ENCODE measurements at regions not wholly inside any gene's neighbourhood (a gene's known extent, or its start where the extent isn't known, plus 50 kb on each side); places are given as distances from the start of the nearest gene placed in this dataset.
"Not testable (repeated sequence)": the region's sequence is repeated elsewhere in the genome, so short reads cannot be mapped to it uniquely, and the experiment has no call there.

GRCh38 chr3:173342679-173343078 is 54.9 kb upstream of the NLGN1 start:
- DNase-seq (ENCODE audit: low read depth) = no peak

GRCh38 chr3:173340626-173341025 is 56.9 kb upstream of the NLGN1 start:
- DNase-seq (ENCODE audit: low read depth) = no peak

- no peak for DNase-seq (ENCODE audit: low read depth)
Observed at GRCh38 chr3:173336261-173336660, 61.3 kb upstream of the NLGN1 start.

GRCh38 chr3:173306110-173306509 is 91.4 kb upstream of the NLGN1 start:
- DNase-seq (ENCODE audit: low read depth) = no peak

GRCh38 chr3:173304182-173304800 is 93.3 kb upstream of the NLGN1 start:
- DNase-seq (ENCODE audit: low read depth) = no peak

- DNase-seq (ENCODE audit: low read depth) = no peak
Observed at GRCh38 chr3:173301647-173302046, 95.9 kb upstream of the NLGN1 start.

- no peak for DNase-seq (ENCODE audit: low read depth)
Observed at GRCh38 chr3:173289072-173289471, 108.5 kb upstream of the NLGN1 start.

GRCh38 chr3:173287361-173287760 is 110.2 kb upstream of the NLGN1 start:
- no peak for DNase-seq (ENCODE audit: low read depth)

- not testable (repeated sequence) for DNase-seq (ENCODE audit: low read depth)
Observed at GRCh38 chr3:173286507-173286906, 111.0 kb upstream of the NLGN1 start.

GRCh38 chr3:173284301-173284700 is 113.2 kb upstream of the NLGN1 start:
- no peak for DNase-seq (ENCODE audit: low read depth)

- DNase-seq (ENCODE audit: low read depth) = no peak
Observed at GRCh38 chr3:173275740-173276139, 121.8 kb upstream of the NLGN1 start.

GRCh38 chr3:173273838-173274237 is 123.7 kb upstream of the NLGN1 start:
- no peak for DNase-seq (ENCODE audit: low read depth)

GRCh38 chr3:173268781-173269180 is 127.7 kb upstream of the SPATA16 start:
- no peak for DNase-seq (ENCODE audit: low read depth)

GRCh38 chr3:173267716-173268115 is 126.7 kb upstream of the SPATA16 start:
- DNase-seq (ENCODE audit: low read depth) = no peak

GRCh38 chr3:173266441-173266840 is 125.4 kb upstream of the SPATA16 start:
- DNase-seq (ENCODE audit: low read depth) = no peak

GRCh38 chr3:173258697-173259096 is 117.7 kb upstream of the SPATA16 start:
- DNase-seq (ENCODE audit: low read depth) = no peak

GRCh38 chr3:173257797-173258196 is 116.8 kb upstream of the SPATA16 start:
- no peak for DNase-seq (ENCODE audit: low read depth)

- DNase-seq (ENCODE audit: low read depth) = no peak
Observed at GRCh38 chr3:173255555-173255954, 114.5 kb upstream of the SPATA16 start.

- no peak for DNase-seq (ENCODE audit: low read depth)
Observed at GRCh38 chr3:173253471-173253870, 112.4 kb upstream of the SPATA16 start.

GRCh38 chr3:173249457-173249856 is 108.4 kb upstream of the SPATA16 start:
- DNase-seq (ENCODE audit: low read depth) = no peak

GRCh38 chr3:173241727-173242126 is 100.7 kb upstream of the SPATA16 start:
- no peak for DNase-seq (ENCODE audit: low read depth)

- no peak for DNase-seq (ENCODE audit: low read depth)
Observed at GRCh38 chr3:173238091-173238490, 97.1 kb upstream of the SPATA16 start.

- DNase-seq (ENCODE audit: low read depth) = no peak
Observed at GRCh38 chr3:173225351-173225750, 84.3 kb upstream of the SPATA16 start.

GRCh38 chr3:173221010-173221409 is 80.0 kb upstream of the SPATA16 start:
- peak; percentile 4 for DNase-seq (ENCODE audit: low read depth)

GRCh38 chr3:173217127-173217526 is 76.1 kb upstream of the SPATA16 start:
- no peak for DNase-seq (ENCODE audit: low read depth)

Measured in HS-5 (cell line).